ENCODE measurements at regions not wholly inside any gene's neighbourhood (a gene's known extent, or its start where the extent isn't known, plus 50 kb on each side); places are given as distances from the start of the nearest gene placed in this dataset.

DNA sequence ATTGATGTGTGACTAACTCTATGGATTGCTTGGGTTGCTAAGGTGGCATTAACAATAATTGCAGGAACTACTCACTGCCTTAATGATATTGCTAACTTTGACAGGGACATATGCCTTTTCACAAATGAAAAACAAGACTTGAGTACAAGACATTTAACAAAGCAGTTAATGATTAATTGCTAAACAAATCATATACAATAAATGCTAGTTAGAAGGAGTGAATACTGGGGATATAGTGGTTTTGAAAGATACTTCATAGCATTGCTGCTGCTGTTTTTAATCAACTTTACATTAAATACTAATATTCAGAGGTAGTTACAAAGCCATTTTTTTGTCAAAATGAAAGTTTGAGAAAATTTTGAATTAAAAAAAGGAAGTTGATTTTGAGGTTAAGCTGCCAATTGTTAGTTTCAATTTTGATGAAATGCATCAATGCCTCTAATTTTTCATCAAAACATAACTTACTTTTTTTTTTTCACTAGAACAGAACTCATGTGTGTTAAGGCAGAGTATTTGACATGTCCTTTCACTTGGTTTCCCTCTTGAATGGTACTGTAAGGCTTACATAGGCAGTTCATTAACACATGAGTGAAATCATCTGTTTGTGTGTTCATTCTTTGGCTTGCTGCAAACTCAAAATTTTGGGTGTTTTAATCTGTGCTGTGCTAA, 106.2 kb upstream of the SEMA3D start:
- FAIRE-seq (no peak), DNase-seq (ENCODE audit: low read depth) (no peak)
- TF ChIP-seq, protein P1, sequence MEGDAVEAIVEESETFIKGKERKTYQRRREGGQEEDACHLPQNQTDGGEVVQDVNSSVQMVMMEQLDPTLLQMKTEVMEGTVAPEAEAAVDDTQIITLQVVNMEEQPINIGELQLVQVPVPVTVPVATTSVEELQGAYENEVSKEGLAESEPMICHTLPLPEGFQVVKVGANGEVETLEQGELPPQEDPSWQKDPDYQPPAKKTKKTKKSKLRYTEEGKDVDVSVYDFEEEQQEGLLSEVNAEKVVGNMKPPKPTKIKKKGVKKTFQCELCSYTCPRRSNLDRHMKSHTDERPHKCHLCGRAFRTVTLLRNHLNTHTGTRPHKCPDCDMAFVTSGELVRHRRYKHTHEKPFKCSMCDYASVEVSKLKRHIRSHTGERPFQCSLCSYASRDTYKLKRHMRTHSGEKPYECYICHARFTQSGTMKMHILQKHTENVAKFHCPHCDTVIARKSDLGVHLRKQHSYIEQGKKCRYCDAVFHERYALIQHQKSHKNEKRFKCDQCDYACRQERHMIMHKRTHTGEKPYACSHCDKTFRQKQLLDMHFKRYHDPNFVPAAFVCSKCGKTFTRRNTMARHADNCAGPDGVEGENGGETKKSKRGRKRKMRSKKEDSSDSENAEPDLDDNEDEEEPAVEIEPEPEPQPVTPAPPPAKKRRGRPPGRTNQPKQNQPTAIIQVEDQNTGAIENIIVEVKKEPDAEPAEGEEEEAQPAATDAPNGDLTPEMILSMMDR (IDR thresholded peaks at IDR 0.05; ENCODE audit: insufficient read depth, low read length, severe bottlenecking): no peak
- no peak overlapping the region for H3K4me3 ChIP-seq (ENCODE audit: low read depth, low read length)
- no peaks in the 10 kb centered on the region for H3K27me3 ChIP-seq (ENCODE audit: control insufficient read depth, insufficient read depth, low read length)
- no peaks in the 10 kb centered on the region for H3K36me3 ChIP-seq (ENCODE audit: control insufficient read depth, insufficient read depth, low read length)

DNA sequence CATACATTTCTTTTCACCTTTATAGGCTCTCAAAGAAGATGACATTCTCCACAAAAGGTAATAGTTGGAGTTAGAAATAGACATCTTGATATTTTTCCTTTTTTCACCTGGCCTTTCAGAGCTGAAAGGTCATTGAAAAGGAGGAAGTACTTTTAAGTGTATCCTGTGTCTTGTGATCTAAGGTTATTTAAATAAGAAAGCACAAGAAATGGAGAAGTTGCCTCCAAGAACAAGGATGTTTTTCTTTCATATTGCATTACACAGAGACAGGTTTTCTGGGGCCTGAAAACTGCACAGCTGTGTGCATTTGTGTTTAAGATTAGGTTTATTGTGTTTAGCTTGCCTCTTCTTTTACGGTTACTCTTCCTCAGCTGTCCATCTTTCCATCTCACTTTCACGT, 103.4 kb upstream of the SEMA3D start:
- TF ChIP-seq, protein P1 (IDR thresholded peaks at IDR 0.05; ENCODE audit: insufficient read depth, low read length, severe bottlenecking): no peak
- no peaks in the 10 kb centered on the region for H3K36me3 ChIP-seq (ENCODE audit: control insufficient read depth, insufficient read depth, low read length)
- FAIRE-seq (no peak), DNase-seq (ENCODE audit: low read depth) (no peak)
- no peak overlapping the region for H3K4me3 ChIP-seq (ENCODE audit: low read depth, low read length)
- H3K27me3 ChIP-seq (ENCODE audit: control insufficient read depth, insufficient read depth, low read length): no peaks in the 10 kb centered on the region

DNA sequence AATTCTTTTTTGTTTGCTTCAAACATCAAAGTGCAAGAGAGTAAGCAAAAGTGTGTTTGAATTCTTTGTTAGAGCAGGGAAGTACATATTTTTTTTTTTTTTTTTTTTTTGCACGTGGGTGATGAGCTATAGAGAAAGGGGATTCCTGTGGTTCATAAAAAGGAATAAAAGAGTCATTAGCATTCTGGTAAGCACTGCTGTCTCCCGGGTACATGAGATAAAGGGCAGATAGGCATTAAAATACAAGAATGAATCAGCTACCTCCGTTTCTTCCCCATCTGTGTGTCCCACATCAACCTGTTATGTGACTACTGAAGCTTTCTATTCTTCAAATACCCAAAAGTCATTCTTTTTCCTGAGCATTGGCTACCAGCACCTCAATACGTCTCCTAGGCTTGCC, 102.4 kb upstream of the SEMA3D start:
- no peak for FAIRE-seq
- H3K27me3 ChIP-seq (ENCODE audit: control insufficient read depth, insufficient read depth, low read length): no peaks in the 10 kb centered on the region

DNA sequence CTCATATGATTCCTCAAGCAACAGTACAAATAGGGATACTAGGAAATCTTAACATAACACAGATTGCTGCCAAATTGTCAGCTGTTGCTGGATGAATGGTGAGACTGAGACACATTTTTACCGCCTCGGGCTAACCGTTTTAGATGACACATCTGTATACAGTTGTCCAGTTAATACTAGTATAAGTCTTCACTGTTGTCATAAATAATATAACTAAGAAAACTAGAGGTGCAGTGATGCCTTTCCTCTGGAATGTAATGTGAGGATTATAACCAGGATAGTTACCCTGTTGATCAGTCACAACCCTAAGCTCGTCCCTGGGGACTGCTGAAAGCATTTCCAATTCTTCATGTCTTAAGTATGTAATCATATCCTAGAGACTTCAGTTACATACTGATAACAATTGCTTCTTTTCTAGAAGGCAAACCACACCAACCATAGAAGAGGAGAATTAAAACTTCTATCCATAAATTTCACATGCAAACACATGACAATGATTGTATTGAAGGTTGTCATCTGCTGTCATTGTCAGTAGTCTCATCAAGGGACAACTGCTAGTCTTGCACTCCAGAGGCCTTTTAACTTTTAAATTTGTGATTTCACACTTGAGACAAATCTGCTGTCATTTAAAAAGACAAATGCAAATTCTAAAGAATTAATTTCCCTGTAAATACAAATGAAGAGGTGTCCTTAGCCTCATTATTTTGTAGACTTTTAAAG, 100.4 kb upstream of the SEMA3D start:
- Histone ChIP-seq H3K27me3 (ENCODE audit: control insufficient read depth, insufficient read depth, low read length) (no peaks in the 10 kb centered on the region), H3K4me3 (ENCODE audit: low read depth, low read length) (no peak overlapping the region), H3K36me3 (ENCODE audit: control insufficient read depth, insufficient read depth, low read length) (no peaks in the 10 kb centered on the region)
- no peak for DNase-seq (ENCODE audit: low read depth)
- TF ChIP-seq, protein P1 (IDR thresholded peaks at IDR 0.05; ENCODE audit: insufficient read depth, low read length, severe bottlenecking): no peak
- no peak for FAIRE-seq

More for the DNA sequence above, 102.4 kb upstream of the SEMA3D start:
- Histone ChIP-seq H3K4me3 (ENCODE audit: low read depth, low read length) (no peak overlapping the region), H3K36me3 (ENCODE audit: control insufficient read depth, insufficient read depth, low read length) (no peaks in the 10 kb centered on the region)
- TF ChIP-seq, protein P1 (IDR thresholded peaks at IDR 0.05; ENCODE audit: insufficient read depth, low read length, severe bottlenecking): no peak
- DNase-seq (ENCODE audit: low read depth): no peak

DNA sequence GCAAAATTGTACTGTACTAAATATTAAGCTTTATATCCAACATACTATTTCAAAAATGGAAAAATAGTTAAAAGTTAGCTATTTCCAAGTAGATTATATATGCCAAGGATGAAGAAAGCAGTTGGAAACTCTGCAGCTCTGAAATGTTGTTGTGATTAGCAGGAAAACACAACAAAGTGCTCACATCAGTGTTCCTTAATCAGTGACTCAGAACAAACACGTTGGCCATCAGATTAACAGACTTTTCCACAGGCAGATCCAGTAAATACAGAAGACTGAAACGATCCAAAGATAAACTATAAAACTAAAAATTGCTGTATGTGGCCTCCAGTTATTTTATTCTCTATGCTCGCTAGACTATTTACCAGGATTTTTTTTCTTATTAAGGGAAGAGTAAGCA, 99.6 kb upstream of the SEMA3D start:
- DNase-seq (ENCODE audit: low read depth): no peak
- TF ChIP-seq, protein P1 (IDR thresholded peaks at IDR 0.05; ENCODE audit: insufficient read depth, low read length, severe bottlenecking): no peak
- Histone ChIP-seq H3K4me3 (ENCODE audit: low read depth, low read length) (no peak overlapping the region), H3K27me3 (ENCODE audit: control insufficient read depth, insufficient read depth, low read length) (no peaks in the 10 kb centered on the region), H3K36me3 (ENCODE audit: control insufficient read depth, insufficient read depth, low read length) (no peaks in the 10 kb centered on the region)
- FAIRE-seq: no peak
